Mesothelial cell of epicardium (in vitro differentiated cells): ENCODE measurements at regions not wholly inside any gene's neighbourhood (a gene's known extent, or its start where the extent isn't known, plus 50 kb on each side); places are given as distances from the start of the nearest gene placed in this dataset.

Source experiments
- DNase-seq, 2 experiments: peaks; one replicate each; pipeline ENCODE4 v3.0.0; 2021; ENCODE audit warnings: low spot score in 2 of 2; ENCODE audit not compliant: unreplicated experiment in 2 of 2
- H3K27ac Mint-ChIP-seq: 2 replicates; pipeline ENCODE4 v1.8.0; 2021; ENCODE audit warnings: mixed read lengths
- H3K27me3 Mint-ChIP-seq: 2 replicates; pipeline ENCODE4 v1.8.0; 2021; ENCODE audit warnings: low read depth, mixed read lengths
- H3K36me3 Mint-ChIP-seq: 2 replicates; pipeline ENCODE4 v1.8.0; 2021; ENCODE audit warnings: mixed read lengths
- H3K4me1 Mint-ChIP-seq: 2 replicates; pipeline ENCODE4 v1.8.0; 2021; ENCODE audit warnings: mixed read lengths
- H3K4me3 Mint-ChIP-seq: 2 replicates; pipeline ENCODE4 v1.8.0; 2021; ENCODE audit warnings: mild to moderate bottlenecking, moderate library complexity, mixed read lengths
- H3K9me3 Mint-ChIP-seq: 2 replicates; pipeline ENCODE4 v1.8.0; 2021; ENCODE audit warnings: mixed read lengths
- CTCF ChIP-seq: fragments of 200-600 bp; sonication (generic); IDR thresholded peaks from one replicate; pipeline ENCODE4 v1.5.0; 2021; ENCODE audit warnings: antibody characterized with exemption; ENCODE audit not compliant: unreplicated experiment

- Mint-ChIP-seq H3K27me3 (peaks cover 14% of the 10 kb centered on the region), H3K4me3 (no peak overlapping the region), H3K9me3 (no peaks in the 10 kb centered on the region), H3K4me1 (no peaks in the 10 kb centered on the region), H3K36me3 (no peaks in the 10 kb centered on the region), H3K27ac (no peak overlapping the region)
- no peak for TF ChIP-seq CTCF
- DNase-seq, result no peak
Measured at GRCh38 chr3:180409170-180409569, 192.8 kb upstream of the TTC14 start.

DNA sequence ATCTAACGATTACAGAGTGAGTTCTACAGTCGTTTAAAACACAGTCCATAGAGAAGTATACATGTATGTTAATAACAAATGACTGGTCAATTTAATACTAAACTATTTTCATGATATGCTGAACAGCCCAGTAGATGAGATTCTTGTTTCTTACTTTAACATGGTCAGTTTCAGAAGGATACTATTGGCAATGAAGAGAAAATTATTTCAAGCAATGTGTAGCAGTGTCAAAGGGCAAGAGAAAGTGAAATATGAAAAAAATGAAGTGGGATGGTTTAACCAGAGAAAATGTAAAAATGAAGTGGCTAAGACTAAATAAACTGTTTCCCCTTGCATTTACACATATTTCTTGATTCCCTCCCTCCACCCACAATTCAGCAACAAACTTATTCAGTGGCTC lies 192.1 kb upstream of the TTC14 start:
- no peak for TF ChIP-seq CTCF
- Mint-ChIP-seq H3K27ac (no peak overlapping the region), H3K9me3 (no peaks in the 10 kb centered on the region), H3K36me3 (no peaks in the 10 kb centered on the region), H3K4me1 (no peaks in the 10 kb centered on the region), H3K27me3 (peaks cover 12% of the 10 kb centered on the region), H3K4me3 (no peak overlapping the region)
- DNase-seq, result no peak

DNA sequence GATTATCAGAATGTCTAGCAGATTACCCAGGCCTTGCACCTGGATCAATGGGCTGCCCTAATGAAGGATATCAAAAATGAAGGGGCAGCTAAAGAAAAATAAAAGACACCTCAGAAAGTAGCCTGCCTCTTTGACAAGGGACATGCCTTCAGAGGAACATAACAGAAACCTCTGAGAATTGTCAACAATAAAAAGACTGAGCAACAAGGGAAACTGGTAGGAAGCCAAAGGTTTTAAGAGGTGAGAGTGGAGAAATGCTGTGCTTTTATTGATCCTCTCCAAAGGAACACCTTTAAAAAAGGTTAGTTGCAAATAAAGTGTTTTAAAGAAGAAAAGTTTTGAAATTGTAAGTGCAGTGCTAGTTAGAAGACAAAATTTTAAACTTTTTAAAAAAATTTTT lies 187.8 kb upstream of the TTC14 start:
- peaks cover 11% of the 10 kb centered on the region for H3K27me3 Mint-ChIP-seq
- H3K4me3 Mint-ChIP-seq, result no peak overlapping the region
- no peaks in the 10 kb centered on the region for H3K9me3 Mint-ChIP-seq
- no peaks in the 10 kb centered on the region for H3K4me1 Mint-ChIP-seq
- no peaks in the 10 kb centered on the region for H3K36me3 Mint-ChIP-seq
- no peak for TF ChIP-seq CTCF
- DNase-seq, result no peak
- H3K27ac Mint-ChIP-seq, result no peak overlapping the region

DNA sequence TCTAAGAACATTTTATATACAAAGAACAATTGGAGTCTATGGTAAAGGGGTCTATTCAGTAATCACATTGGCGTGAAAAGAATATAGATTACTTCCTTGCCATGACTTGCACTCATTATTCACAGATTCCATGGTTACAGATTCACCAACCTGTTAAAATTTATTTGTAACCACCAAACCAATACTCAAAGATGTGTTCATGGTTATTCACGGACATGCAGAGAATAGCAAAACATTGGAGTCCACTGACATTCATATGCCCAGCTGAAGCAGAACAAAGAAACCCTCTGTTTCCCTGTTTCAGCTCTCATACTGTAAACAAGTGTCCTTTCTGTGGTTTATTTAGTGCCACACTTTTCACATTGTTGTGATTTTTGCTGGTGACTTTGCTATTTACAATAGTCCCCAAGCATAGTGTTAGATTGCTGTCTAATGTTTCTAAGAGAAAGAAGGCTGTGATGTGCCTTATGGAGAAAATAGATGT lies 185.8 kb upstream of the TTC14 start:
- H3K36me3 Mint-ChIP-seq, result no peaks in the 10 kb centered on the region
- H3K27ac Mint-ChIP-seq, result no peak overlapping the region
- no peak for TF ChIP-seq CTCF
- no peaks in the 10 kb centered on the region for H3K4me1 Mint-ChIP-seq
- no peaks in the 10 kb centered on the region for H3K9me3 Mint-ChIP-seq
- H3K27me3 Mint-ChIP-seq, result peaks cover 7% of the 10 kb centered on the region
- H3K4me3 Mint-ChIP-seq, result no peak overlapping the region
- no peak for DNase-seq

- Mint-ChIP-seq H3K9me3 (no peaks in the 10 kb centered on the region), H3K4me3 (no peak overlapping the region), H3K36me3 (no peaks in the 10 kb centered on the region), H3K27me3 (peaks cover under 1% of the 10 kb centered on the region), H3K27ac (no peak overlapping the region), H3K4me1 (no peaks in the 10 kb centered on the region)
- TF ChIP-seq CTCF, result no peak
- DNase-seq, result no peak
Measured at GRCh38 chr3:180417241-180417640, 184.7 kb upstream of the TTC14 start.

GRCh38 chr3:180420016-180420415 lies 181.9 kb upstream of the TTC14 start:
- Mint-ChIP-seq H3K27ac (no peak overlapping the region), H3K4me1 (no peaks in the 10 kb centered on the region), H3K27me3 (no peaks in the 10 kb centered on the region), H3K4me3 (no peak overlapping the region), H3K36me3 (no peaks in the 10 kb centered on the region), H3K9me3 (peaks cover 4% of the 10 kb centered on the region)
- TF ChIP-seq CTCF, result no peak
- DNase-seq, result no peak
